ENCODE measurements at regions not wholly inside any gene's neighbourhood (a gene's known extent, or its start where the extent isn't known, plus 50 kb on each side); places are given as distances from the start of the nearest gene placed in this dataset.
A peak's percentile ranks its signal among the peaks of the same experiment; 100 is the strongest.
"Not testable (repeated sequence)": the region's sequence is repeated elsewhere in the genome, so short reads cannot be mapped to it uniquely, and the experiment has no call there.

GRCh38 chr14:53619691-53620231, 336.9 kb downstream of the BMP4 start:
- TF ChIP-seq CTCF (IDR thresholded peaks at IDR 0.05), result no peak
- Histone ChIP-seq H3K36me3 (no peaks in the 10 kb centered on the region), H3K27me3 (no peaks in the 10 kb centered on the region), H3K4me1 (no peaks in the 10 kb centered on the region), H3K9me3 (no peaks in the 10 kb centered on the region), H3K27ac (no peak overlapping the region), H3K4me3 (no peak overlapping the region), H3K9ac (ENCODE audit: low read depth in 2 of 2, low read length in 2 of 2) (peak overlapping the region in 1 of 2 donors; percentile 5)
- intact Hi-C loops (cut with DNase I), result no loop called here
- no peak for DNase-seq

- intact Hi-C loops (cut with DNase I); H3K27ac ChIP-seq; H3K36me3 ChIP-seq; H3K27me3 ChIP-seq; H3K4me3 ChIP-seq; H3K9ac ChIP-seq (ENCODE audit: low read depth in 2 of 2, low read length in 2 of 2); H3K4me1 ChIP-seq; DNase-seq; H3K9me3 ChIP-seq: not testable (repeated sequence)
These were observed 340.1 kb downstream of the BMP4 start for GRCh38 chr14:53616536-53616935.

- H3K36me3 ChIP-seq, result no peaks in the 10 kb centered on the region
- H3K9ac ChIP-seq (ENCODE audit: low read depth in 2 of 2, low read length in 2 of 2), result no peak overlapping the region
- no peaks in the 10 kb centered on the region for H3K27me3 ChIP-seq
- H3K4me1 ChIP-seq, result no peaks in the 10 kb centered on the region
- H3K27ac ChIP-seq, result no peak overlapping the region
- H3K4me3 ChIP-seq, result no peak overlapping the region
- no peaks in the 10 kb centered on the region for H3K9me3 ChIP-seq
- DNase-seq, result no peak
- TF ChIP-seq CTCF (IDR thresholded peaks at IDR 0.05), result no peak
- intact Hi-C loops (cut with DNase I), result no loop called here
These were observed 341.4 kb downstream of the BMP4 start for GRCh38 chr14:53615252-53615651.

GRCh38 chr14:53613404-53614253, 343.0 kb downstream of the BMP4 start:
- Histone ChIP-seq H3K27me3 (no peaks in the 10 kb centered on the region), H3K27ac (peak overlapping the region; percentile 71), H3K36me3 (no peaks in the 10 kb centered on the region), H3K4me1 (no peaks in the 10 kb centered on the region), H3K4me3 (peak overlapping the region; percentile 23), H3K9me3 (no peaks in the 10 kb centered on the region), H3K9ac (ENCODE audit: low read depth in 2 of 2, low read length in 2 of 2) (peak overlapping the region in 1 of 2 donors; percentile 14)
- no peak for TF ChIP-seq CTCF (IDR thresholded peaks at IDR 0.05)
- intact Hi-C loops (cut with DNase I), result no loop called here
- peak; percentile 39 for DNase-seq

- Histone ChIP-seq H3K27ac (no peak overlapping the region), H3K27me3 (no peaks in the 10 kb centered on the region), H3K36me3 (no peaks in the 10 kb centered on the region), H3K9me3 (no peaks in the 10 kb centered on the region), H3K9ac (ENCODE audit: low read depth in 2 of 2, low read length in 2 of 2) (no peak overlapping the region), H3K4me3 (no peak overlapping the region), H3K4me1 (no peaks in the 10 kb centered on the region)
- intact Hi-C loops (cut with DNase I), result no loop called here
- TF ChIP-seq CTCF (IDR thresholded peaks at IDR 0.05), result no peak
- DNase-seq, result no peak
These were observed 345.7 kb downstream of the BMP4 start for GRCh38 chr14:53610947-53611346.

GRCh38 chr14:53609009-53609408, 347.6 kb downstream of the BMP4 start:
- Histone ChIP-seq H3K27me3 (no peaks in the 10 kb centered on the region), H3K4me1 (no peaks in the 10 kb centered on the region), H3K36me3 (no peaks in the 10 kb centered on the region), H3K27ac (no peak overlapping the region), H3K9me3 (no peaks in the 10 kb centered on the region), H3K9ac (ENCODE audit: low read depth in 2 of 2, low read length in 2 of 2) (no peak overlapping the region), H3K4me3 (no peak overlapping the region)
- no peak for TF ChIP-seq CTCF (IDR thresholded peaks at IDR 0.05)
- no peak for DNase-seq
- intact Hi-C loops (cut with DNase I), result no loop called here

All from colonic mucosa (tissue), 4 donors.